ENCODE measurements at regions not wholly inside any gene's neighbourhood (a gene's known extent, or its start where the extent isn't known, plus 50 kb on each side); places are given as distances from the start of the nearest gene placed in this dataset.

GRCh38 chr2:6692819-6693218, 172.9 kb downstream of the CMPK2 start:
- no peak for DNase-seq (ENCODE audit: low spot score)
- intact Hi-C loops (cut with DNase I) = no loop called here

- intact Hi-C loops (cut with DNase I) = no loop called here
- DNase-seq (ENCODE audit: low spot score) = no peak
Observed at GRCh38 chr2:6694555-6694954, 171.2 kb downstream of the CMPK2 start.

- intact Hi-C loops (cut with DNase I) = no loop called here
- no peak for DNase-seq (ENCODE audit: low spot score)
Observed at GRCh38 chr2:6700335-6700734, 165.4 kb downstream of the CMPK2 start.

GRCh38 chr2:6704077-6704476, 161.6 kb downstream of the CMPK2 start:
- intact Hi-C loops (cut with DNase I) = no loop called here
- no peak for DNase-seq (ENCODE audit: low spot score)

- DNase-seq (ENCODE audit: low spot score) = no peak
- intact Hi-C loops (cut with DNase I) = no loop called here
Observed at GRCh38 chr2:6721395-6721794, 144.3 kb downstream of the CMPK2 start.

DNA sequence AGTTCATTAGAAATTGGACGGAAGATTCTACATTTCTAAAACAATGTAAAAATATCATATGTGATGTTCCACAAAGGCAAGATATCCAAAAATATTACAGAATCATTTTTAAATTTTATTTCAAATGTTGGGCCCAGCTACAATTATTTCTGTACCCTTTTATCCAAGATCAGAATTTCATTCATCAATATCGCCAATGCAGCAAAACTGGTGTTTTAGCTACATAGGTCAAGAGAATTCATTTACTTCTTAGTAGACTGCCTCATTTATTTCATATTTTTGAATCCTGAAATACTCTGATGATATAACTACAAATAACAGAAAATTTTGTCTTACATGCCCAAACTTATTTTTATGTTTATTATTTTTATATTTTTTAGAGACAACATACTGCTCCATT, 143.1 kb downstream of the CMPK2 start:
- intact Hi-C loops (cut with DNase I) = no loop called here
- no peak for DNase-seq (ENCODE audit: low spot score)

DNA sequence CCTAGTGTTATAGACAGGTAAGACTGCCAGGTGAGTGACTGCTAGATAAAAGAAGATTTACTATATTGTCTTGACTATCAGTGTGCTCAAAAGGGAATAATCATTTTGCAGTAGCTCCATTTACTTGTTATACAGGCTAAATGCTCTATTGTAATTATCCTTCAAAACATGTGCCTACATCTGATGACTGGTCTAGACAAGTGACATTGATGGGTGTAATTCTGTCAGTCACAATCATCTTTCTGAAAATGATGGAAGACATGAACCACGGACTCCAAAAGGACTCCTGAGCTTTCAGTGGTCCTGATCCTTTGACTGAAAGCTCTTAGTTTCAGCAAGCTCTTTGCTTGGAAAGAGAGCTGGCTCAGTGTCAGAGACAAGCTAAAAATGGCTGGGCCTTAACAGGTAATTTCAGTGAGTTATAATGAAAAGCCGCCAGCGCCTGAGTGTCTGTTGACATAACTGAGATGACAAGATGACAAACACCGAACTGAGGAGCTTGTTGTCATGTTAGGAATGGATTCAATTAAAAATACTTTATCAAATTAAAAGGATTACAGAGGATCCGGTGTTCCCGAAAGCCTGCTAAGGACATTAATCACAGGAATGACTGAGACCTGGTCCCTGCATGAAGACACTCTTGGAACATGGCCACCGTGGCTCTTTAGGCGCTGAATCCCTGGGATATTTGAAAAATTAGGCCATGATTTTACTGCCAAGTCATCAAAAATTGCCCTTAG, 141.7 kb downstream of the CMPK2 start:
- DNase-seq (ENCODE audit: low spot score) = no peak
- intact Hi-C loops (cut with DNase I) = no loop called here

- intact Hi-C loops (cut with DNase I) = no loop called here
- DNase-seq (ENCODE audit: low spot score) = no peak
Observed at GRCh38 chr2:6724605-6725140, 141.0 kb downstream of the CMPK2 start.

DNA sequence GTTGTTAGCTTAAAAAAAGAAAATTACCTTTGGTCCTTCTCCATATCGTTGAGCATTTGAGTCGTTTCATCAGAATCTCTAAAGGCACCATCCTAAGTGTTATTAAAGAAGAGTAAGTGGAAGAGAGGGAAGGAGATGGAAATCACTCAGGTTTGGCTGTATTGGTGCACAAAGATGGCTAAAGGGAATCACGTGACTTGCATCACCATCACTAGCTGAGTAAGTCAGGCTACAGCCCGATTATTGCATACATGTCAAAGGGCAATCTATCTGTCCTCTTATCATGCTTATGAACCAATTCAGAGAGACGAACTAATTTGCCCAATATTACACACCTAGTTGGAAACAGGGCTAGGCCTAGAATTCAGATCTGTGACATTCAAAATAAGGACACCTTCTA, 137.6 kb downstream of the CMPK2 start:
- intact Hi-C loops (cut with DNase I) = no loop called here
- DNase-seq (ENCODE audit: low spot score) = no peak

DNA sequence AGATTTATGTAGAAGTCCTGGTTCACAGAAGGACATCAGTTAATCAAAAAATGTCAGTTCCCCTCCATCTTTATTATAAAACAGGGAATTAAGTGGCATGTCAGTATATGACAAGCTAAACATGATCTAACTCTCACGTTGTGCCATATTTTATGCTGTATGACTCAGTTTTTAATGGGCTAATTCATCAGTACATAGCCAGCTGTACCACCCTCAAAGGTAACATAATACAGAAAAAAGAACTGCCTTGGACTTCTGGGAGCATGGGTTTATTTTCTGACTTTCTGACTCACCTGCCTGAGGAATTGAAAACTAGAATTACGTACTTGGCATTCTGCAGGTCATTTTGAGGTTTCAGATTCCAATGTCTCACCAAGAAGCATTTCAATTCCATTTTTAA, 135.7 kb downstream of the CMPK2 start:
- no peak for DNase-seq (ENCODE audit: low spot score)
- intact Hi-C loops (cut with DNase I) = no loop called here

DNA sequence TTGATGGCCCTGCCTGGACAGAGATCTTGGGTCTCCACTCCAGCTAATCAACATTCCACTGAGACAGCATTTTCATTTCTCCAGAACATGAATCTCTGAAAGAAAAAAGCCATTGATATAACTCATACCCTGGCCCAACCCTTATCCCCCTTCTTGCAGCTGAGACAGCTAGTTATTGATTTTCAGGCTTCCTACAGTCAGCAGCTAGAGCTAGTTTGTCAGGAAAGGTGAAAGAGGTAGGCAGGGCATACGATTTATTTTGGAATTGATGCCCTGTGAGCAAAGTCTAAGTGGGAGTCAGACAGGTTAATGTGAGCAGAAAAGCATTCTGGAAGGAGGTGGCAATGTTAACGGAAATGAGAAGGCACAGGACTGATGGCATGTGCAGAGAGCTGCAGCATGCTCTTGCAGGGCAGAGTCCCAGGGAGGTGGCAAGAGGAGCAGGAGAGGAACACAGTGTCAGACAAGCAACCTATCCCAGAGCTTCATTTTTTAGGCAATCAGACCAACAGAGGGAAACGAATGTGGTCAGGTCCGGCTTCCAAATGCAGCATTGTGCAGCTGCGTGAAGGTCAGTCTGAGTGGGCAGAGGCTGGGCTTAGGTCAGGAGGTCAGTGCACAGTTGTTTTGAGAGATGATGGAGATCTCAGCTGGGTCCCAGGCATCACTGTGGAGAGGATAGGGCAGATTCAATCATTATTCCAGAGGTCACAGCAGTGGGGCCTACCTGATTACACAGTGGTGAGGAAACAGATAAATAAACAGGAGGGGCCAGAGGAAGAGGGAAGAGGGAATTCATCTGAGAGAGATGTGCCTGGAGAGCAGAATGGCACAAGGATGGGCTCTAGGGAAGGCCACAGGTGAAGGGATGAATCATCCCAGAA, 134.8 kb downstream of the CMPK2 start:
- no peak for DNase-seq (ENCODE audit: low spot score)
- intact Hi-C loops (cut with DNase I) = no loop called here

DNA sequence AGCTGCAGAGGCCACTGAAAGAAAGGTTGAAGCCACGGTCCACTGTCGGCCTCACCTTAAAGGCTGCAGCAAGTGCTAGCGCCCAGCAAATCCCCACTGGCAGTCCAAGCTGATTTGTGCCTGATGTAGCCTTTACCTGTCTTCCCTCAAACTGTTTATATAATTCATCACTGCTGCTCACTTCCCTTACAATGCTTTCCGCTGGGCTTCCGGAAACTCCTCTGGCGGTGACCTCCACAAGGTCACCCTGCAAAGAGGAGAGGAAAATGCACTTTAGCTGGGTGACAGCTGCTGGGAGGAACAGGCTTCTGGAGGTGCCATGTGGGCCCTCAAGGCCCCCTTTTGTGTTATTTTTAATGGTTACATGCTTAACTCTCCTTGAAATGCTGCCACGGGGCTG, 126.2 kb downstream of the CMPK2 start:
- intact Hi-C loops (cut with DNase I) = no loop called here

GRCh38 chr2:6741229-6741628, 124.5 kb downstream of the CMPK2 start:
- no peak for DNase-seq (ENCODE audit: low spot score)
- intact Hi-C loops (cut with DNase I) = no loop called here

More for the DNA sequence above, 126.2 kb downstream of the CMPK2 start:
- DNase-seq (ENCODE audit: low spot score) = no peak

- DNase-seq (ENCODE audit: low spot score) = no peak
- intact Hi-C loops (cut with DNase I) = no loop called here
Observed at GRCh38 chr2:6744038-6744437, 121.7 kb downstream of the CMPK2 start.

GRCh38 chr2:6747433-6747832, 118.3 kb downstream of the CMPK2 start:
- intact Hi-C loops (cut with DNase I) = no loop called here
- DNase-seq (ENCODE audit: low spot score) = no peak

DNA sequence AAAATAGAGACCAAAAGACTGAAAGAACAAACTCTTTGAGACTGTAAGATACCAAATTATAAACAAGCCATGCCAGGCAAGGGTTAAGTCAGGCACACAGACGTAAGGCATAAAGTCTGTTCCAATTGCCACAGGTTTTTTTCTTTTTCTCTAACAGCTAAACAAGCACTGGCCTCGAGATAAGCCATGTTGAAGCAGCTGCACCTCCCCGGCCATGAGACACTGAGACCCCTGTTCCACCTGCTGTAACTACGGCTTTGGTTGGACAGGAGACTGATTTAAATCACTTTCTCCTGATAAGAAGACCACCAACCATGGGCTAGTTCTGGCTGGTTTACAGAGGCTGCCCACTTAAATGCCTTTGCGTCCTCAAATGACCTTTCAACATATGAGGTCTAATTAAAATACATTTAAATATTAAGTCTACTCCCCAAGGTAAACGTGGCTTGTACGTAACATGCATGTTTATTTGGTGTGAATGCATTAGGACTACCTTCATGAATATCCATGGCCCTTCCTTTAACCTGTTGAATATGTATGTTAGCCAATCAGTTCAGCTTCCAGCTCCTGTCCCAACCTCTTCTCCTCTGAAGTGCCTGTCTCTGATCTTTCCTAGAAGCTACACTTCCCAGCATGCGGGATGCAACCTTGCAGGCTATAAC, 117.2 kb downstream of the CMPK2 start:
- intact Hi-C loops (cut with DNase I) = no loop called here

DNA sequence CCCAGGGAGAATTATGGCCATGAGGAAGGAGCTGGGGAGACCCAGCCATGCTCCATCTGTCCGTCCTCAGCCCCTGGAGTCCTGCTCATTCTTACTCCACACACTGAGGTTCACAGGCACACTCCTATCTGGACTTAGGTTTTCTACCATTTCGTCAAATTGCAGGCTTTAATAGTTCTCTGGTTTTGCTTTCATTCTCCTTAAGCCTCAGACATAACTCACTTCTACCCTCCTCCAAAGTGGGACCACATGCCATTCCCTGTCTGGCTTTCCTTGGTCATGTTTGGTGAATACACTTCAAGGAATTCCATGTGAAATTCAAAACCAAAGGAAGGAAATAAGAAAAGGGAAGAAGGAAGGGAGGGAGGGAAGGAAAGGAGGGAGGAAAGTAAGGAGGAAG, 115.7 kb downstream of the CMPK2 start:
- intact Hi-C loops (cut with DNase I) = no loop called here
- no peak for DNase-seq (ENCODE audit: low spot score)

More for the DNA sequence above, 117.2 kb downstream of the CMPK2 start:
- no peak for DNase-seq (ENCODE audit: low spot score)

DNA sequence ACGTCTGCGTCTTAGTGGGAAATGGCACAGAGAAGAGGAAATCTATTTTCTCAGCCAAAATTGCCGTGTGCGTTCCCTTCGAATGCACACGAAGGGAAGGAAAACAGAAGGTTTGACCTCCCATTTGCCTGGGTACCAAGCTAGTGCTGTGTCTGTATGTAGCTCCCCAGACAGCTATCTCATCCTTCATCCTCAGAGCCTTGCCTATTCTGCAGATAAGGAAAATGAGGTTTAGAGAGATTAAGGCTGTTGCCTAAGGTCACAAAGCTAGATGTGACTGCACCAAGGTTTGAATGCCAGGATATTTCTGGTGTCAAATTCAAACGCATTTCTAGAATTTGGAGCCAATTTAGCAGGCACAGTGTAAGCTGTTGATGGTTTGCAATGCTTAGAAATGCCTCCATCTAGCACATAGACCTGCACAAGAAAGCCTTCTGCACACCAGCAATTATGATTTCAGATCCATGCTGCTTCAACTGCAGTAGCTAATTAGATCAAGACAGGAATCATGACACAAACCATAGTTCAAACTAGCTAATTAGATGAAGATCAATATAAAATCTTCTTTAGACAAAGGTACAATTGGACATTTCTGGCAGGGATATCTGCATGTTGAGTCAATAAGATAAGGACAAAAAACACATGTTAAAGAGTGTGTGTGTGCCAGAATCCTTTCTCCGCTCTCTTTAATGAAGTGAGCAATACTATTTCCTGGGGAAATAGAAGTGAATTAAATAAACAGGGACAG, 115.1 kb downstream of the CMPK2 start:
- no peak for DNase-seq (ENCODE audit: low spot score)
- intact Hi-C loops (cut with DNase I) = no loop called here

- intact Hi-C loops (cut with DNase I) = no loop called here
Observed at GRCh38 chr2:6754419-6754818, 111.3 kb downstream of the CMPK2 start.

GRCh38 chr2:6755456-6755855, 110.3 kb downstream of the CMPK2 start:
- intact Hi-C loops (cut with DNase I) = no loop called here
- DNase-seq (ENCODE audit: low spot score) = no peak

More at GRCh38 chr2:6754419-6754818, 111.3 kb downstream of the CMPK2 start:
- no peak for DNase-seq (ENCODE audit: low spot score)
